ENCODE measurements at regions not wholly inside any gene's neighbourhood (a gene's known extent, or its start where the extent isn't known, plus 50 kb on each side); places are given as distances from the start of the nearest gene placed in this dataset.

- TF ChIP-seq REST (IDR thresholded peaks at IDR 0.05; ENCODE audit: insufficient read depth in 1 of 2, low read depth in 2 of 2, low read length in 1 of 2) (no peak), POLR2AphosphoS5 (IDR thresholded peaks at IDR 0.05; ENCODE audit: low read depth, low read length) (no peak)
Observed at GRCh38 chr10:130463876-130464364, 327.7 kb downstream of the GLRX3 start.
